H1 (cell line): ENCODE measurements at regions not wholly inside any gene's neighbourhood (a gene's known extent, or its start where the extent isn't known, plus 50 kb on each side); places are given as distances from the start of the nearest gene placed in this dataset.

ENCODE experiments used
- CTCF ChIA-PET: fragments of 300-600 bp; sonication (Branson Sonifier 250); formaldehyde crosslinking; loops from one replicate; lab custom pipeline; 2021; ENCODE audit not compliant: partially characterized antibody; lab: Charles Lee
- POLR2A ChIA-PET: fragments of 300-600 bp; sonication (Branson Sonifier 250); formaldehyde crosslinking; loops from one replicate; lab custom pipeline; 2021; ENCODE audit warnings: inconsistent platforms; ENCODE audit not compliant: partially characterized antibody; lab: Charles Lee
- DNase-seq, 2 experiments: peaks; one replicate each; pipeline versions ENCODE4 v3.0.0 to v3.0.0-alpha.2; 2010 to 2022; ENCODE audit warnings: low spot score in 2 of 2, low read depth in 1 of 2, mixed read lengths in 1 of 2
- FAIRE-seq: peaks from 2 replicates; lab custom pipeline; 2011; peaks lifted over from hg19 to GRCh38; lab: Jason Lieb, UNC
- H2AFZ ChIP-seq: 2 replicates; pipeline ENCODE4 v1.8.1; 2012; ENCODE audit warnings: low read length, inconsistent platforms
- H2AK5ac ChIP-seq: 2 replicates; pipeline ENCODE4 v1.6.1; 2013; ENCODE audit warnings: low read depth, low read length
- H2BK120ac ChIP-seq: replicated peaks from 2 replicates; pipeline ENCODE3; 2013; ENCODE audit warnings: low read depth, low read length, inconsistent platforms
- H2BK12ac ChIP-seq: 2 replicates; pipeline ENCODE4 v1.6.1; 2013; ENCODE audit warnings: low read depth, low read length
- H2BK15ac ChIP-seq: 2 replicates; pipeline ENCODE4 v1.6.1; 2013; ENCODE audit warnings: low read length
- H2BK20ac ChIP-seq: 2 replicates; pipeline ENCODE4 v1.6.1; 2013; ENCODE audit warnings: low read length
- H2BK5ac ChIP-seq: 2 replicates; pipeline ENCODE4 v1.6.1; 2013; ENCODE audit warnings: low read depth, low read length
- H3K14ac ChIP-seq: 2 replicates; pipeline ENCODE4 v1.6.1; 2013; ENCODE audit warnings: inconsistent platforms; ENCODE audit not compliant: insufficient read length
- H3K18ac ChIP-seq: 2 replicates; pipeline ENCODE4 v1.6.1; 2013; ENCODE audit warnings: low read length; ENCODE audit errors: extremely low read depth
- H3K23ac ChIP-seq: 2 replicates; pipeline ENCODE4 v1.6.1; 2013; ENCODE audit warnings: inconsistent platforms; ENCODE audit not compliant: insufficient read length
- H3K23me2 ChIP-seq: 2 replicates; pipeline ENCODE4 v1.6.1; 2013; ENCODE audit warnings: low read depth, low read length
- H3K27ac ChIP-seq: 2 replicates; pipeline ENCODE4 v1.6.1; 2011; ENCODE audit warnings: low read depth, low read length, inconsistent platforms
- H3K27me3 ChIP-seq, 4 experiments: replicated peaks in 1 of 4; 1 replicate in 1 of 4; 2 replicates in 3 of 4; pipeline versions ENCODE4 v1.6.1 to v1.8.1; 2011 to 2013; ENCODE audit warnings: low read length in 3 of 4, mild to moderate bottlenecking in 3 of 4, inconsistent platforms in 2 of 4, mixed read lengths in 2 of 4, moderate library complexity in 1 of 4; ENCODE audit not compliant: control insufficient read depth in 3 of 4, insufficient read depth in 3 of 4; ENCODE audit errors: extremely low read depth in 1 of 4
- H3K36me3 ChIP-seq, 4 experiments: 2 replicates each; pipeline versions ENCODE4 v1.6.1 to v1.8.1; 2011 to 2013; ENCODE audit warnings: mild to moderate bottlenecking in 4 of 4, low read length in 3 of 4, moderate library complexity in 2 of 4, control low read depth in 1 of 4, inconsistent platforms in 1 of 4; ENCODE audit not compliant: insufficient read depth in 4 of 4, control insufficient read depth in 2 of 4
- H3K4ac ChIP-seq: replicated peaks from 2 replicates; pipeline ENCODE3; 2013; ENCODE audit warnings: low read length, low read depth, mixed read lengths, inconsistent platforms; ENCODE audit not compliant: insufficient read length
- H3K4me1 ChIP-seq, 4 experiments: replicated peaks in 1 of 4; 1 replicate in 1 of 4; 2 replicates in 3 of 4; pipeline versions ENCODE4 v1.6.1 to v1.8.1; 2011 to 2013; ENCODE audit warnings: low read length in 3 of 4, inconsistent platforms in 2 of 4, mixed read lengths in 1 of 4; ENCODE audit not compliant: insufficient read depth in 4 of 4, control insufficient read depth in 3 of 4
- H3K4me2 ChIP-seq, 2 experiments: 2 replicates each; pipeline versions ENCODE4 v1.6.1 to v1.8.1; 2011 to 2013; ENCODE audit warnings: low read depth in 2 of 2, low read length in 2 of 2, control low read depth in 1 of 2, inconsistent platforms in 1 of 2, mild to moderate bottlenecking in 1 of 2; ENCODE audit not compliant: insufficient read depth in 1 of 2
- H3K4me3 ChIP-seq, 4 experiments: fragments of 200-600, 300-600 bp in 1 of 4; sonication (generic), shearing (Covaris generic), sonication (Bioruptor Twin) in 1 of 4; 2 replicates each; pipeline versions ENCODE4 v1.5.1 to v1.8.1; 2011 to 2016; ENCODE audit warnings: low read length in 4 of 4, low read depth in 3 of 4, control low read depth in 2 of 4, inconsistent platforms in 2 of 4, mild to moderate bottlenecking in 2 of 4, mixed read lengths in 1 of 4, moderate library complexity in 1 of 4; ENCODE audit not compliant: insufficient read depth in 2 of 4; ENCODE audit errors: extremely low read depth in 1 of 4
- H3K56ac ChIP-seq: replicated peaks from 2 replicates; pipeline ENCODE3; 2013; ENCODE audit warnings: low read depth, mild to moderate bottlenecking, mixed read lengths, low read length, inconsistent platforms; ENCODE audit not compliant: insufficient read length
- H3K79me1 ChIP-seq: 2 replicates; pipeline ENCODE4 v1.6.1; 2013; ENCODE audit warnings: low read depth, low read length, control low read depth
- H3K79me2 ChIP-seq, 2 experiments: 2 replicates each; pipeline versions ENCODE4 v1.6.1 to v1.8.1; 2012 to 2013; ENCODE audit warnings: low read length in 2 of 2, mild to moderate bottlenecking in 2 of 2, inconsistent platforms in 1 of 2; ENCODE audit not compliant: insufficient read depth in 2 of 2, control insufficient read depth in 1 of 2
- H3K9ac ChIP-seq, 4 experiments: replicated peaks in 1 of 4; 1 replicate in 1 of 4; 2 replicates in 3 of 4; pipeline versions ENCODE4 v1.6.1 to v1.8.1; 2011 to 2013; ENCODE audit warnings: low read depth in 3 of 4, low read length in 3 of 4, control low read depth in 2 of 4, mild to moderate bottlenecking in 2 of 4, moderate library complexity in 2 of 4, inconsistent platforms in 1 of 4; ENCODE audit errors: extremely low read depth in 1 of 4
- H3K9me3 ChIP-seq, 2 experiments: 2 replicates each; pipeline versions ENCODE4 v1.6.1 to v1.8.1; 2012 to 2013; ENCODE audit warnings: mild to moderate bottlenecking in 2 of 2, moderate library complexity in 2 of 2, control low read depth in 1 of 2, inconsistent platforms in 1 of 2, low read depth in 1 of 2, low read length in 1 of 2, mixed read lengths in 1 of 2; ENCODE audit not compliant: insufficient read depth in 2 of 2
- H4K20me1 ChIP-seq, 2 experiments: replicated peaks in 1 of 2; 2 replicates each; pipeline versions ENCODE3 to v1.8.1; 2011 to 2013; ENCODE audit warnings: inconsistent platforms in 2 of 2, low read length in 2 of 2, mild to moderate bottlenecking in 1 of 2; ENCODE audit not compliant: insufficient read depth in 2 of 2, control insufficient read depth in 1 of 2
- H4K5ac ChIP-seq: 2 replicates; pipeline ENCODE4 v1.6.1; 2013; ENCODE audit warnings: low read length, low read depth, mixed read lengths, inconsistent platforms; ENCODE audit not compliant: insufficient read length
- H4K8ac ChIP-seq: 2 replicates; pipeline ENCODE4 v1.8.0; 2013; ENCODE audit warnings: mild to moderate bottlenecking, moderate library complexity, low read length, inconsistent platforms; ENCODE audit not compliant: insufficient read depth; ENCODE audit errors: extremely low read depth
- H4K91ac ChIP-seq: replicated peaks from 2 replicates; pipeline ENCODE3; 2013; ENCODE audit warnings: low read length, mixed read lengths, inconsistent platforms; ENCODE audit not compliant: insufficient read length
- CBX8 ChIP-seq: fragments of 300-800, 300-1000 bp; sonication (generic); IDR thresholded peaks from 2 replicates; pipeline ENCODE4 v1.7.1; 2016; ENCODE audit warnings: low read depth, low read length, borderline replicate concordance
- CHD2 ChIP-seq: IDR thresholded peaks from 2 replicates; pipeline ENCODE4 v1.6.1; 2012; ENCODE audit warnings: low read length, improper control_type of control experiment
- GABPA ChIP-seq: IDR thresholded peaks from 2 replicates; pipeline ENCODE4 v1.6.1; 2011; ENCODE audit warnings: mild to moderate bottlenecking, low read length, moderate library complexity, borderline replicate concordance; ENCODE audit not compliant: insufficient read depth
- HDAC2 ChIP-seq, 2 experiments: fragments of 300-600 bp in 1 of 2; sonication (generic) in 1 of 2; IDR thresholded peaks; 2 replicates each; pipeline ENCODE4 v1.6.1; 2011 to 2012; ENCODE audit warnings: low read depth in 2 of 2, low read length in 2 of 2, mild to moderate bottlenecking in 2 of 2, moderate library complexity in 2 of 2, borderline replicate concordance in 1 of 2, inconsistent platforms in 1 of 2
- PHF8 ChIP-seq: fragments of 200-600 bp; sonication (generic); conservative IDR thresholded peaks from 2 replicates; pipeline ENCODE4 v1.7.1; 2012; ENCODE audit warnings: low read depth, mild to moderate bottlenecking, inconsistent platforms, low read length, moderate library complexity
- RBBP5 ChIP-seq: IDR thresholded peaks from 2 replicates; pipeline ENCODE4 v1.7.1; 2012; ENCODE audit warnings: low read depth, mild to moderate bottlenecking, inconsistent platforms, low read length, moderate library complexity, borderline replicate concordance
- SIRT6 ChIP-seq: IDR thresholded peaks from one replicate; pipeline ENCODE4 v1.7.1; 2012; ENCODE audit warnings: low read length, inconsistent platforms
- SUZ12 ChIP-seq: fragments of 200-600 bp; sonication (generic); IDR thresholded peaks from 2 replicates; pipeline ENCODE4 v1.6.1; 2012; ENCODE audit warnings: mild to moderate bottlenecking, inconsistent platforms, low read length, moderate library complexity, mixed read lengths
- WGBS, 2 experiments: shearing (Covaris generic) in 1 of 2; methylation state at CpG; one replicate each; pipeline versions ENCODE4 v1.1.6 to v1.1.7; 2013 to 2015; ENCODE audit warnings: low lambda C conversion rate in 2 of 2, mixed read lengths in 2 of 2, inconsistent platforms in 1 of 2, low coverage in 1 of 2, missing lambda C conversion rate in 1 of 2; ENCODE audit not compliant: insufficient replicate concordance in 2 of 2, insufficient coverage in 1 of 2, insufficient read length in 1 of 2; ENCODE audit errors: extremely low coverage in 1 of 2, missing lambda C conversion rate in 1 of 2; 5-methylcytosine and 5-hydroxymethylcytosine counted together
- TF ChIP-seq, protein P1 (sequence below): IDR thresholded peaks from 2 replicates; pipeline ENCODE4 v1.6.1; 2012; ENCODE audit warnings: low read length, inconsistent platforms
- TF ChIP-seq, protein P2 (sequence below): IDR thresholded peaks from 2 replicates; pipeline ENCODE4 v1.6.1; 2011; ENCODE audit warnings: low read depth, mild to moderate bottlenecking, low read length; ENCODE audit not compliant: insufficient read depth
- TF ChIP-seq, protein P3 (sequence below): IDR thresholded peaks from 2 replicates; pipeline ENCODE4 v1.6.1; 2011; ENCODE audit warnings: low read length, improper control_type of control experiment

DNA sequence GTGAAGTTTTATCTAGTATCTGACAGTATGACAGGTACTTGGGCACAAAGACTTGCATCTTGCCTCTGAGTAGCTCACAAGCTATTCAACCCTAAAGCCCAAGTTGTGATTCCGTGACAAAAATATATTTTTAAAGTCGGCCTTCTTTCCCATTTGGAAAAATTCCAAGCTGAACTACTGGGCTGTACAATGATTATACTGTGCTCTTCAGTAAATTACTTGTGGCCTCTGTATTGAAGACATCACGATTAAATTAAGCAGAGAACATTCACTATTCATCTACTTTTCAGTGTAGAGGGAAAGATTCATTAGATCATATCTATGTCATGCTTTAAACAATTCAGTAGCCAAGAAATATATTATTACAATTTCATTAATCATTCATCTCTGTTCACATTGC is 282.2 kb downstream of the CDH2 start:
- Histone ChIP-seq H3K27me3 (no peaks in the 10 kb centered on the region), H4K8ac (no peak overlapping the region), H2BK12ac (no peak overlapping the region), H3K4ac (no peak overlapping the region), H3K14ac (no peak overlapping the region), H3K79me2 (no peaks in the 10 kb centered on the region), H3K9me3 (no peaks in the 10 kb centered on the region), H2AK5ac (no peak overlapping the region), H4K5ac (no peak overlapping the region), H3K4me3 (no peak overlapping the region), H2BK20ac (no peak overlapping the region), H2AFZ (no peak overlapping the region), H3K56ac (no peak overlapping the region), H2BK5ac (no peak overlapping the region), H2BK15ac (no peak overlapping the region), H3K4me2 (no peak overlapping the region), H3K23ac (no peak overlapping the region), H3K79me1 (no peaks in the 10 kb centered on the region), H4K91ac (no peak overlapping the region), H3K9ac (no peak overlapping the region), H3K36me3 (no peaks in the 10 kb centered on the region), H4K20me1 (no peaks in the 10 kb centered on the region), H3K18ac (no peak overlapping the region), H3K27ac (no peak overlapping the region), H3K4me1 (no peaks in the 10 kb centered on the region), H3K23me2 (no peaks in the 10 kb centered on the region), H2BK120ac (no peak overlapping the region)
- DNase-seq = no peak
- FAIRE-seq = no peak
- CTCF ChIA-PET = interaction anchor here (1.2 kb wide), 1 partner anchor 57 kb away, joined by 3 read pairs; no protein-coding TSS in a partner anchor
- POLR2A ChIA-PET = no interaction called here
- WGBS, 2 experiments = 89% methylated on average over 3 of the region's 3 CpGs; no CpG with 5 or more reads in 1 of the 2 experiments
- TF ChIP-seq, protein P1, sequence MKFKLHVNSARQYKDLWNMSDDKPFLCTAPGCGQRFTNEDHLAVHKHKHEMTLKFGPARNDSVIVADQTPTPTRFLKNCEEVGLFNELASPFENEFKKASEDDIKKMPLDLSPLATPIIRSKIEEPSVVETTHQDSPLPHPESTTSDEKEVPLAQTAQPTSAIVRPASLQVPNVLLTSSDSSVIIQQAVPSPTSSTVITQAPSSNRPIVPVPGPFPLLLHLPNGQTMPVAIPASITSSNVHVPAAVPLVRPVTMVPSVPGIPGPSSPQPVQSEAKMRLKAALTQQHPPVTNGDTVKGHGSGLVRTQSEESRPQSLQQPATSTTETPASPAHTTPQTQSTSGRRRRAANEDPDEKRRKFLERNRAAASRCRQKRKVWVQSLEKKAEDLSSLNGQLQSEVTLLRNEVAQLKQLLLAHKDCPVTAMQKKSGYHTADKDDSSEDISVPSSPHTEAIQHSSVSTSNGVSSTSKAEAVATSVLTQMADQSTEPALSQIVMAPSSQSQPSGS = no peak
- TF ChIP-seq SIRT6 = no peak
- TF ChIP-seq CBX8 = no peak
- TF ChIP-seq, protein P2, sequence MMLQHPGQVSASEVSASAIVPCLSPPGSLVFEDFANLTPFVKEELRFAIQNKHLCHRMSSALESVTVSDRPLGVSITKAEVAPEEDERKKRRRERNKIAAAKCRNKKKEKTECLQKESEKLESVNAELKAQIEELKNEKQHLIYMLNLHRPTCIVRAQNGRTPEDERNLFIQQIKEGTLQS = no peak
- TF ChIP-seq, protein P3, sequence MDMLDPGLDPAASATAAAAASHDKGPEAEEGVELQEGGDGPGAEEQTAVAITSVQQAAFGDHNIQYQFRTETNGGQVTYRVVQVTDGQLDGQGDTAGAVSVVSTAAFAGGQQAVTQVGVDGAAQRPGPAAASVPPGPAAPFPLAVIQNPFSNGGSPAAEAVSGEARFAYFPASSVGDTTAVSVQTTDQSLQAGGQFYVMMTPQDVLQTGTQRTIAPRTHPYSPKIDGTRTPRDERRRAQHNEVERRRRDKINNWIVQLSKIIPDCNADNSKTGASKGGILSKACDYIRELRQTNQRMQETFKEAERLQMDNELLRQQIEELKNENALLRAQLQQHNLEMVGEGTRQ = no peak
- no peak for TF ChIP-seq SUZ12
- no peak for TF ChIP-seq CHD2
- no peak for TF ChIP-seq RBBP5
- no peak for TF ChIP-seq PHF8
- no peak for TF ChIP-seq HDAC2 (IDR thresholded peaks at IDR 0.05; ENCODE audit: borderline replicate concordance in 1 of 2, low read depth in 2 of 2, low read length in 2 of 2)
- TF ChIP-seq GABPA = no peak
